GM13976 (cell line): ENCODE measurements at regions not wholly inside any gene's neighbourhood (a gene's known extent, or its start where the extent isn't known, plus 50 kb on each side); places are given as distances from the start of the nearest gene placed in this dataset.

Experiments
- DNase-seq: peaks from one replicate; pipeline ENCODE4 v3.0.0; 2012; ENCODE audit warnings: low spot score
- in situ Hi-C: fragments of 300-500 bp; cut with MboI; formaldehyde crosslinking; loops from one replicate; pipeline ENCODE4 v1.12.0; 2022; ENCODE audit warnings: low sequenced_read_pairs, mixed read lengths, inconsistent platforms; ENCODE audit not compliant: unreplicated experiment
- TF ChIP-seq, protein P1 (sequence below): IDR thresholded peaks from 2 replicates; pipeline ENCODE4 v1.5.1; 2012; ENCODE audit warnings: borderline replicate concordance, mild to moderate bottlenecking; ENCODE audit not compliant: insufficient read depth; ENCODE audit errors: extremely low read depth, missing control alignments, control extremely low read depth

DNA sequence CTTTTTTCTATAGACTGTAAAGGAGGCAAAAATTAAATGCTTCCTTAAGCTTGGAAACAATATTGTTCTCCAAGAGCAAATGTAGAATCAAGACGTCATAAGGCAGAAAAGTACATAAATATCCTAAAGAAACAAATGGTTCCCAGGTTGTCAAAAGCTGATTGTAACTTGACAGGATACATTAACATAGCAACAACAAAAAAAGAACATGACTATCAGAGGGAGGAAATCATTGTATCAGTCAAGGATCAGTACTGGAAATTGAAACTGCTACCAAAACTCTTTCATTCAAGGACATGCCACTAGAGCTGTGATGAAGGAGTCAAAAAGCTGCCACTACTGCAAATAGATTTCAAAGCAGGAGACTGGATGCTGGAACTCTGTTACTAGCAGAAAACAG, 168.3 kb downstream of the BTC start:
- no peak for DNase-seq
- in situ Hi-C loops, result no loop called here
- TF ChIP-seq, protein P1, sequence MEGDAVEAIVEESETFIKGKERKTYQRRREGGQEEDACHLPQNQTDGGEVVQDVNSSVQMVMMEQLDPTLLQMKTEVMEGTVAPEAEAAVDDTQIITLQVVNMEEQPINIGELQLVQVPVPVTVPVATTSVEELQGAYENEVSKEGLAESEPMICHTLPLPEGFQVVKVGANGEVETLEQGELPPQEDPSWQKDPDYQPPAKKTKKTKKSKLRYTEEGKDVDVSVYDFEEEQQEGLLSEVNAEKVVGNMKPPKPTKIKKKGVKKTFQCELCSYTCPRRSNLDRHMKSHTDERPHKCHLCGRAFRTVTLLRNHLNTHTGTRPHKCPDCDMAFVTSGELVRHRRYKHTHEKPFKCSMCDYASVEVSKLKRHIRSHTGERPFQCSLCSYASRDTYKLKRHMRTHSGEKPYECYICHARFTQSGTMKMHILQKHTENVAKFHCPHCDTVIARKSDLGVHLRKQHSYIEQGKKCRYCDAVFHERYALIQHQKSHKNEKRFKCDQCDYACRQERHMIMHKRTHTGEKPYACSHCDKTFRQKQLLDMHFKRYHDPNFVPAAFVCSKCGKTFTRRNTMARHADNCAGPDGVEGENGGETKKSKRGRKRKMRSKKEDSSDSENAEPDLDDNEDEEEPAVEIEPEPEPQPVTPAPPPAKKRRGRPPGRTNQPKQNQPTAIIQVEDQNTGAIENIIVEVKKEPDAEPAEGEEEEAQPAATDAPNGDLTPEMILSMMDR, result no peak

DNA sequence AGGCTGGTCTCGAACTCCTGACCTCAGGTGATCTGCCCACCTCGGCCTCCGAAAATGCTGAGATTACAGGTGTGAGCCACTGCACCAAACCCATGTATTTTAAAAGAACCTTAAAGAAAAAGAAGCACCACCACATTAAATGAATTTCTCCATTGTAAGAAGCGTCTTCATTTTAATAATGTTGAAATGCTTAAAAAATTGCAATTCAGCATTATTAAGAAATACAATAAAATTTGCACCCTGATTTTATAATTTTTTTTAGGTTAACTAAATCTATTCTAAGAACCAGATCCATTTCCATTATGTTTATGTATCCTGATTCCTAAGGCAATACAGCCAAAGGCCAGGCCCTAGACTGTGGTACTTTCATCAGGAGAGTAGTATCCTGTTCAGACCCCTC, 167.2 kb downstream of the BTC start:
- no peak for DNase-seq
- TF ChIP-seq, protein P1, result no peak

DNA sequence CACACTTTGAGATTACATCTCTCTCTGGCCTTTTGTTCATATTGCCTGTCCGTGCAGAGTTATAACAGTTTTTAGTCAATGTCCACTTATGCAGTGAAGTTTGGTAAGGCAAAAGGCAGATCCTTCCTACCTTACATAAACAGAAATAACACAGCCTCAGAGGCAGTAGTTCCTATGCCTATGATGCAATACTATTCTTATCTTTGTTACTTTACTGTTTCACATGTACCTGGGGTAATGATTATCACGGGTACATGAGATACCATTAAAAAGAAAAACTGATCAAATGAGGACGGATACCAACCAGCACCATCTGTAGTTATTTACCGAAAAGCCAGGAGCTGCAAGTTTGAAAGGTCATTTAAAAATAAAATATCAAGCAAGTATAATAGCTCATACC, 166.8 kb downstream of the BTC start:
- in situ Hi-C loops, result no loop called here
- TF ChIP-seq, protein P1, result no peak
- no peak for DNase-seq

More for the DNA sequence above, 167.2 kb downstream of the BTC start:
- in situ Hi-C loops, result no loop called here

DNA sequence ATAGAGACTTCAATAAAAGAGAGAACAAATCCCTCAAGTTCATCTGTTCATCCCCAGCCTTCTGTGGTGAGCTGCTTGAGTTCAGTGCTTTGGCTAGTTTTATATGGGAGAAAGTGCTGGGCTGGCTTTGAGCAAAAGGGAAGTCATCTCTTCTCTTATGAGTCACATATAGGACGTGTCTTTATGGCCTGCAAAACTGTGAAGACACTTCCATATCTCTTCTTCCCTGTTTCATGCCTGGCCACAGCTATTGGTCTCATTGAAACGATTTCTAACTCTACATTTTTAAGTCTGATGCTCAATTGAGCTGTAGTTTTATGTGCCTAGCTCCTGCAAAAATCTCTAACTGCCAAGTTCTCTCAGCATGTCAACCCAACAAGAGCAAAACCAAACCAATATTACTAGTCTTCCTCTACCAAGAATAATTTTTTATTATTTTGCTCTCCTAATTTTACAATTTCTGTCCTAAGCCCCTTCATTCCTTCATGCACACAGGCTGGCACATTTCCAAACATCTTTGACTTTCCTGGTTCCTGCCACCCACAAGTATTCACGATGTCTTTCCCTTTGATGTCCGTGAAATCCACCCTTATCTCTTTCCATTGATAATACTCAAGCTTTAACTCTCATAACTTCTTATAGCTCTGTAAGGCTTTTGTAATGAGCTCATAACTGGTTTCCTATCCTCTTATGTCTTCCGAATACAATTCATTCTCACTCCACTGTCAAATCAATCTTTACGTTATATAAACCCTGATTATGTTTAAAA, 165.3 kb downstream of the BTC start:
- no peak for DNase-seq
- in situ Hi-C loops, result no loop called here
- TF ChIP-seq, protein P1, result no peak

DNA sequence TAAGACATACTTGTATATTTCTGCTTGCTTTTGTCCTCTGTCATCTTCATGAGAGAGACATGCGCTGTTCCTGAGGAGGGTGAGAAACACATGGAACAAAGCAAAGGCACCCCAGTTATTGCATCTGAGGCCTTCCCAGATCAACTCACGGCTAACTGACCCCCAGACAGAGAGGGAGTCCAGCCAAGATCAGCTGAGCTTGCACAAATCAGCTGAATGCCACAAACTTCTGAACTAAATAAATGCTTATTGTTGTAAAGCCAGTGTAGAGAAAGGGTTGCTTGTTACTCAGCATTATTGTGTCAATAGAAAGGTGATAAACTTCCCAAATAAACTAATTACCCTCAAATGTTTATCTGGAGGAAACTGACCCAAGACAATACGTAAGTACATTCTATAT, 163.8 kb downstream of the BTC start:
- TF ChIP-seq, protein P1, result no peak
- in situ Hi-C loops, result no loop called here
- no peak for DNase-seq

DNA sequence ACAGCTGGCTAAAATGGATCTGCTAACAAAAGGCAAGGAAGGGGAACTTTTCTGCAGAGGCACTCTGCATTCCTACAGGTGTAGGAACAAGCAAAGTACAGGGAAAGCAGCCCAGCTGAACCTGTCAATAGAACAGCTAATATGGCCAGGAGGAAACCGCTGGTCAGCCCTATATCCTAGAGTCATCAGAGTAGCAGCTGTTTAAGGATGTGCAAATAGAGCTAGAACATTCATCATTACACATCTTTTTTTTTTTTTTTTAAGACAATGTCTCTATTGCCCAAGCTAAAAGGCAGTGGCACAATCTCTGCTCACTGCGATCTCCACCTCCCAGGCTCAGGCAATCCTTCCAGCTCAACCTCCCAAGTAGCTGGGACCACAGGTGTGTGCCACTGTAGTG, 163.0 kb downstream of the BTC start:
- TF ChIP-seq, protein P1, result no peak
- in situ Hi-C loops, result no loop called here
- no peak for DNase-seq
